Esophagus muscularis mucosa (tissue), 4 donors: ENCODE measurements at regions not wholly inside any gene's neighbourhood (a gene's known extent, or its start where the extent isn't known, plus 50 kb on each side); places are given as distances from the start of the nearest gene placed in this dataset.

ENCODE experiments used
- CTCF ChIP-seq, 3 experiments: fragments of 200-600 bp in 2 of 3; fragments of 450-650 bp in 1 of 3; sonication (generic) in 2 of 3; IDR thresholded peaks; one replicate each; pipeline ENCODE4 v1.5.1; 2017 to 2019; ENCODE audit warnings: antibody characterized with exemption in 3 of 3, mild to moderate bottlenecking in 2 of 3, moderate library complexity in 1 of 3
- EP300 ChIP-seq: sonication (generic); formaldehyde crosslinking; IDR thresholded peaks from one replicate; pipeline ENCODE4 v1.6.1; 2017; ENCODE audit warnings: antibody characterized with exemption
- POLR2A ChIP-seq: fragments of 450-650 bp; IDR thresholded peaks from one replicate; pipeline ENCODE4 v1.6.1; 2017; ENCODE audit warnings: antibody characterized with exemption, moderate library complexity, mild to moderate bottlenecking, low read depth
- POLR2AphosphoS5 ChIP-seq, 2 donors: sonication (generic); formaldehyde crosslinking; IDR thresholded peaks; one replicate each; pipeline ENCODE4 v1.6.1; 2017; ENCODE audit warnings: antibody characterized with exemption in 2 of 2

- no peak for TF ChIP-seq CTCF (IDR thresholded peaks at IDR 0.05)
- no peak for TF ChIP-seq EP300
- TF ChIP-seq POLR2AphosphoS5 (IDR thresholded peaks at IDR 0.05) = no peak
- TF ChIP-seq POLR2A = no peak
These were observed 79.2 kb upstream of the BACH2 start for GRCh38 chr6:90375681-90376439.
